K562 (cell line): ENCODE measurements at regions not wholly inside any gene's neighbourhood (a gene's known extent, or its start where the extent isn't known, plus 50 kb on each side); places are given as distances from the start of the nearest gene placed in this dataset. TPM values are rescaled to one million over a fixed set of nuclear protein-coding genes. Genes with fewer than 3 reads are reported as not detected.

Experiments used
- ATAC-seq: fragments of 200-7000 bp; cut with Tn5 transposase; 3 replicates; pipeline ENCODE4 v1.9.1; 2020; ENCODE audit warnings: moderate library complexity
- BruUV-seq: library from RNA; stranded (reverse); fragments of 400-500 nt; replicated peaks from 2 replicates; lab custom pipeline; 2021; lab: Mats Ljungman, UMichigan
- CTCF ChIA-PET: fragments of 300-600 bp; formaldehyde crosslinking; extraction: SDS; loops from one replicate; lab custom pipeline; 2021; ENCODE audit warnings: low intra/inter-chr PET ratio; lab: Yijun Ruan, JAX
- POLR2A ChIA-PET: fragments of 300-600, 350-650 bp; sonication (Branson Sonifier 250); formaldehyde crosslinking; extraction: SDS; loops from one replicate; lab custom pipeline; 2021; ENCODE audit warnings: antibody characterized with exemption, inconsistent platforms; lab: Yijun Ruan, JAX
- DNase-seq, 4 experiments: peaks; one replicate each; pipeline versions ENCODE4 v3.0.0 to v3.0.0-alpha.2; 2011 to 2018; ENCODE audit warnings: low spot score in 3 of 4, mixed read lengths in 3 of 4; ENCODE audit errors: extremely low read depth in 1 of 4
- FAIRE-seq: peaks from 2 replicates; lab custom pipeline; 2011; peaks lifted over from hg19 to GRCh38; lab: Jason Lieb, UNC
- H2AFZ ChIP-seq: 2 replicates; pipeline ENCODE4 v1.6.0; 2011; ENCODE audit warnings: low read depth, low read length, control low read depth, inconsistent platforms
- H3K27ac ChIP-seq: fragments of 200-600 bp; 3 replicates; pipeline ENCODE4 v1.8.0; 2011; ENCODE audit warnings: low read depth, mild to moderate bottlenecking, control low read depth, inconsistent platforms, low read length, moderate library complexity, mixed read lengths; ENCODE audit errors: extremely low read depth
- H3K27me3 ChIP-seq, 2 experiments: fragments of 300-600 bp in 1 of 2; 2 replicates in 1 of 2; 3 replicates in 1 of 2; pipeline versions ENCODE4 v1.6.0 to v1.8.0; 2011; ENCODE audit warnings: inconsistent platforms in 2 of 2, low read length in 2 of 2, mild to moderate bottlenecking in 1 of 2, mixed read lengths in 1 of 2, moderate library complexity in 1 of 2; ENCODE audit not compliant: control insufficient read depth in 2 of 2, insufficient read depth in 2 of 2
- H3K36me3 ChIP-seq: fragments of 300-600 bp; 3 replicates; pipeline ENCODE4 v1.8.0; 2011; ENCODE audit warnings: mild to moderate bottlenecking, low read length, inconsistent platforms; ENCODE audit not compliant: control insufficient read depth, insufficient read depth
- H3K4me1 ChIP-seq, 2 experiments: fragments of 200-600 bp in 1 of 2; replicated peaks in 1 of 2; 2 replicates in 1 of 2; 3 replicates in 1 of 2; pipeline versions ENCODE4 v1.5.1 to v1.8.0; 2011; ENCODE audit warnings: inconsistent platforms in 2 of 2, low read length in 2 of 2, mild to moderate bottlenecking in 1 of 2, mixed read lengths in 1 of 2, moderate library complexity in 1 of 2; ENCODE audit not compliant: control insufficient read depth in 2 of 2, insufficient read depth in 2 of 2
- H3K4me2 ChIP-seq: 2 replicates; pipeline ENCODE4 v1.6.1; 2011; ENCODE audit warnings: low read length, control low read depth, inconsistent platforms, mixed read lengths; ENCODE audit not compliant: insufficient read depth
- H3K4me3 ChIP-seq: fragments of 200-600 bp; sonication (generic), shearing (Covaris generic); 2 replicates; pipeline ENCODE4 v1.5.1; 2016; ENCODE audit warnings: control low read depth, inconsistent platforms
- H3K79me2 ChIP-seq: fragments of 200-600 bp; 3 replicates; pipeline ENCODE4 v1.8.0; 2011; ENCODE audit warnings: low read length, inconsistent platforms; ENCODE audit not compliant: control insufficient read depth, insufficient read depth
- H3K9ac ChIP-seq, 2 experiments: 2 replicates each; pipeline versions ENCODE4 v1.6.0 to v1.6.1; 2011; ENCODE audit warnings: low read depth in 2 of 2, low read length in 2 of 2, control low read depth in 1 of 2, inconsistent platforms in 1 of 2, mild to moderate bottlenecking in 1 of 2, mixed read lengths in 1 of 2; ENCODE audit not compliant: insufficient read depth in 1 of 2
- H3K9me1 ChIP-seq: one replicate; pipeline ENCODE4 v1.6.0; 2011; ENCODE audit warnings: inconsistent platforms, mild to moderate bottlenecking, low read length, moderate library complexity; ENCODE audit not compliant: control insufficient read depth, insufficient read depth
- H3K9me3 ChIP-seq: replicated peaks from 2 replicates; pipeline ENCODE4 v1.5.1; 2011; ENCODE audit warnings: low read depth, low read length, inconsistent platforms; ENCODE audit not compliant: control insufficient read depth, insufficient read depth
- H4K20me1 ChIP-seq: replicated peaks from 2 replicates; pipeline ENCODE4 v1.6.1; 2011; ENCODE audit warnings: low read length, inconsistent platforms, mixed read lengths; ENCODE audit not compliant: control insufficient read depth, insufficient read depth
- DLX4 ChIP-seq: fragments of 250-450 bp; sonication (Bioruptor Pico); IDR thresholded peaks from 2 replicates; pipeline ENCODE4 v1.6.1; 2021; ENCODE audit warnings: mild to moderate bottlenecking
- RFX7 ChIP-seq: fragments of 250-450 bp; sonication (Bioruptor Pico); IDR thresholded peaks from 2 replicates; pipeline ENCODE4 v1.5.1; 2021; ENCODE audit warnings: mild to moderate bottlenecking
- ZBTB7A ChIP-seq: IDR thresholded peaks from 2 replicates; pipeline ENCODE4 v1.6.1; 2011; ENCODE audit warnings: low read depth, mild to moderate bottlenecking, low read length, moderate library complexity, borderline replicate concordance; ENCODE audit not compliant: control insufficient read depth
- ZNF586 ChIP-seq: fragments of 450-650 bp; formaldehyde crosslinking; conservative IDR thresholded peaks from 2 replicates; pipeline ENCODE4 v1.4.0; 2020; ENCODE audit warnings: mild to moderate bottlenecking, moderate library complexity
- WGBS: fragments of 100-300 bp; shearing (Covaris generic); methylation state at CpG from one replicate; pipeline ENCODE4 v1.1.6; 2016; ENCODE audit warnings: low coverage, mixed read lengths; ENCODE audit not compliant: insufficient coverage; ENCODE audit errors: missing lambda C conversion rate; 5-methylcytosine and 5-hydroxymethylcytosine counted together
- in situ Hi-C: fragments of 300-500 bp; cut with MboI; formaldehyde crosslinking; loops from 4 replicates; pipeline ENCODE4 v1.15.0; 2018; ENCODE audit warnings: inconsistent platforms, mixed read lengths
- intact Hi-C: fragments of 100-400 bp; cut with micrococcal nuclease; formaldehyde crosslinking; loops from 2 replicates; pipeline ENCODE4 v1.14.2; 2022
- microRNA-seq: library from miRNA; unstranded; fragments of <30 nt; microRNA quantifications from one replicate; pipeline ENCODE4, GENCODE V29; 2018; ENCODE audit warnings: borderline microRNAs expressed
- small RNA-seq: library from RNA; depleted of rRNA; stranded (forward); fragments of <200 nt; gene quantifications from one replicate; pipeline ENCODE3, GENCODE V24; 2014

GRCh38 chr9:88938189-88938588, 53.1 kb upstream of the S1PR3 start:
- Histone ChIP-seq H4K20me1 (no peaks in the 10 kb centered on the region), H3K4me1 (peaks cover 0 to 13% of the 10 kb centered on the region in 2 experiments; a peak in 3 of 5 replicates), H3K9ac (no peak overlapping the region), H3K4me3 (no peak overlapping the region), H3K9me1 (no peaks in the 10 kb centered on the region), H3K79me2 (no peaks in the 10 kb centered on the region)
- TF ChIP-seq RFX7 (CRISPR knock-in tag): no peak
- no peak for TF ChIP-seq ZNF586 (CRISPR knock-in tag)
- TF ChIP-seq DLX4 (CRISPR knock-in tag): no peak
- no peak for TF ChIP-seq ZBTB7A
- TF ChIP-seq, all 486 proteins: peak for 0
- intact Hi-C loops: no loop called here
- 34% methylated on average over 4 of the region's 4 CpGs for WGBS
- Histone ChIP-seq H3K36me3 (no peaks in the 10 kb centered on the region), H2AFZ (no peak overlapping the region), H3K4me2 (no peak overlapping the region), H3K9me3 (no peaks in the 10 kb centered on the region), H3K27me3 (no peaks in the 10 kb centered on the region), H3K27ac (no peak overlapping the region)
- POLR2A ChIA-PET: no interaction called here
- ATAC-seq (no peak), DNase-seq (no peak), FAIRE-seq (no peak)
- CTCF ChIA-PET: no interaction called here
- BruUV-seq: no TSS peak
- in situ Hi-C loops: no loop called here

Small RNA genes in the stretch of these regions (microRNA-seq; reads per million reads assigned to microRNA genes)
- gene MIR4289: not detected

Small RNA genes in the stretch of these regions (small RNA-seq; reads per million reads assigned to genes)
- gene MIR4289: not detected
